ENCODE measurements at regions not wholly inside any gene's neighbourhood (a gene's known extent, or its start where the extent isn't known, plus 50 kb on each side); places are given as distances from the start of the nearest gene placed in this dataset.

- ATAC-seq (no peak), DNase-seq (no peak)
- Mint-ChIP-seq H3K27me3 (peaks cover 5% of the 10 kb centered on the region), H3K36me3 (ENCODE audit: low read depth) (no peaks in the 10 kb centered on the region), H3K27ac (no peak overlapping the region), H3K9me3 (no peaks in the 10 kb centered on the region), H3K4me3 (no peak overlapping the region), H3K4me1 (ENCODE audit: low read depth) (no peaks in the 10 kb centered on the region)
- TF ChIP-seq CTCF (IDR thresholded peaks at IDR 0.05), result no peak
- intact Hi-C loops (cut with micrococcal nuclease), result no loop called here
- ChIA-PET POLR2A (no interaction called here), CTCF (no interaction called here)
Measured at GRCh38 chr1:76705560-76705959, 161.7 kb upstream of the ST6GALNAC5 start.

GRCh38 chr1:76713535-76713934, 153.7 kb upstream of the ST6GALNAC5 start:
- Mint-ChIP-seq H3K27me3 (peaks cover 11% of the 10 kb centered on the region), H3K4me1 (ENCODE audit: low read depth) (peaks cover 2% of the 10 kb centered on the region), H3K9me3 (no peaks in the 10 kb centered on the region), H3K4me3 (no peak overlapping the region), H3K27ac (no peak overlapping the region), H3K36me3 (ENCODE audit: low read depth) (no peaks in the 10 kb centered on the region)
- peak; percentile 90 for ATAC-seq
- peak; percentile 17 for DNase-seq
- no peak for TF ChIP-seq CTCF (IDR thresholded peaks at IDR 0.05)
- intact Hi-C loops (cut with micrococcal nuclease), result no loop called here
- CTCF ChIA-PET, result no interaction called here
- POLR2A ChIA-PET, result no interaction called here

- Mint-ChIP-seq H3K9me3 (no peaks in the 10 kb centered on the region), H3K4me3 (no peak overlapping the region), H3K36me3 (ENCODE audit: low read depth) (no peaks in the 10 kb centered on the region), H3K27me3 (peaks cover 6% of the 10 kb centered on the region), H3K27ac (no peak overlapping the region), H3K4me1 (ENCODE audit: low read depth) (peaks cover 2% of the 10 kb centered on the region)
- TF ChIP-seq CTCF (IDR thresholded peaks at IDR 0.05), result no peak
- ChIA-PET CTCF (no interaction called here), POLR2A (no interaction called here)
- no peak for DNase-seq
- ATAC-seq, result no peak
- intact Hi-C loops (cut with micrococcal nuclease), result no loop called here
Measured at GRCh38 chr1:76715474-76715873, 151.8 kb upstream of the ST6GALNAC5 start.

- no peak for TF ChIP-seq CTCF (IDR thresholded peaks at IDR 0.05)
- POLR2A ChIA-PET, result no interaction called here
- CTCF ChIA-PET, result interaction anchor here (0.9 kb wide), 1 partner anchor 48 kb away, joined by 3 read pairs; no protein-coding TSS in a partner anchor
- no peak for DNase-seq
- no peak overlapping the region for H3K4me3 Mint-ChIP-seq
- no peaks in the 10 kb centered on the region for H3K9me3 Mint-ChIP-seq
- ATAC-seq, result no peak
- H3K4me1 Mint-ChIP-seq (ENCODE audit: low read depth), result no peaks in the 10 kb centered on the region
- intact Hi-C loops (cut with micrococcal nuclease), result no loop called here
- no peaks in the 10 kb centered on the region for H3K36me3 Mint-ChIP-seq (ENCODE audit: low read depth)
- H3K27ac Mint-ChIP-seq, result no peak overlapping the region
- no peaks in the 10 kb centered on the region for H3K27me3 Mint-ChIP-seq
Measured at GRCh38 chr1:76723949-76724348, 143.3 kb upstream of the ST6GALNAC5 start.

- Mint-ChIP-seq H3K27me3 (no peaks in the 10 kb centered on the region), H3K36me3 (ENCODE audit: low read depth) (no peaks in the 10 kb centered on the region), H3K4me3 (no peak overlapping the region), H3K27ac (no peak overlapping the region), H3K9me3 (no peaks in the 10 kb centered on the region), H3K4me1 (ENCODE audit: low read depth) (no peaks in the 10 kb centered on the region)
- TF ChIP-seq CTCF (IDR thresholded peaks at IDR 0.05), result no peak
- CTCF ChIA-PET, result no interaction called here
- no peak for ATAC-seq
- intact Hi-C loops (cut with micrococcal nuclease), result no loop called here
- POLR2A ChIA-PET, result no interaction called here
- DNase-seq, result no peak
Measured at GRCh38 chr1:76724816-76725215, 142.5 kb upstream of the ST6GALNAC5 start.

All from activated CD8-positive, alpha-beta T cell treated with anti-CD3 and anti-CD28 coated beads for 36 hours (primary cell).